Dedifferentiated amniotic fluid mesenchymal stem cell (primary cell): ENCODE measurements at regions not wholly inside any gene's neighbourhood (a gene's known extent, or its start where the extent isn't known, plus 50 kb on each side); places are given as distances from the start of the nearest gene placed in this dataset.

Experiments
- DNase-seq: peaks from one replicate; pipeline ENCODE4 v3.0.0-alpha.2; 2016; ENCODE audit errors: extremely low spot score

DNA sequence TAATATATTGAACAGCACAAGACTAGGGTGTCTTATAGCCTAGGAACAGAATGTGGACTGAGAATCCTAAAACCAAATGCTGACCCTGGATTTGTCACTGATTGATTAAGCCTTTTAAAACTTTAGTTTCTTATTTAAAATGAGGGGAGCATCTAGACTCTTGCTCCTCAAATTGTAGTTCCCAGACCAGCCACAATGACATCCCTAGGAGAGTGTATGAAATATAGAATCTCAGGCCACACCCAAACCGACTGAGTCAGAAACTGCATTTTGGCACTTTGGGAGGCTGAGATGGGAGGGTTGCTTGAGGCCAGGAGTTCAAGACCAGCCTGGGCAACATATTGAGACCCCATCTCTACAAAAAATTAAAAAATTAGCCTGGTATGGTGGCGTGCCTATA is 287.8 kb upstream of the UMPS start:
- DNase-seq = no peak

DNA sequence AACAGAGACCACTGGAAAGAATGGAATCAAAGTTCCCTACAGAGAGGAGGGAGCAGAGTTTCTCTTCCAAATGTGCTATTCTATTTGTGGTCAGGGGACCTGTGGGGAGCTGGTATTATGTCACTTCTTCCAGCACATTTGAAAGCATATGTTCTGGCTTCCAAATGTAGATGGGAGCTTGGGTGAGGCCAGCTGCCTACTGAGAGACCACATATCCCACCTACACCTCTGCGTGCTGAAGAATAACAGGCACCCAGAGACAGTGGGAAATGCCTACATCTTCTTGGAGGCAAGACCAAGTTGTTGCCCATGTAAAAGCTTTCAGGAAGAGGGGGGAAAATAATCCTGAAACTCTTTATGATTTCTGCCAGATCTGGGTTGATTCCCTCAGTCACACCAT is 286.8 kb upstream of the UMPS start:
- DNase-seq = no peak

DNA sequence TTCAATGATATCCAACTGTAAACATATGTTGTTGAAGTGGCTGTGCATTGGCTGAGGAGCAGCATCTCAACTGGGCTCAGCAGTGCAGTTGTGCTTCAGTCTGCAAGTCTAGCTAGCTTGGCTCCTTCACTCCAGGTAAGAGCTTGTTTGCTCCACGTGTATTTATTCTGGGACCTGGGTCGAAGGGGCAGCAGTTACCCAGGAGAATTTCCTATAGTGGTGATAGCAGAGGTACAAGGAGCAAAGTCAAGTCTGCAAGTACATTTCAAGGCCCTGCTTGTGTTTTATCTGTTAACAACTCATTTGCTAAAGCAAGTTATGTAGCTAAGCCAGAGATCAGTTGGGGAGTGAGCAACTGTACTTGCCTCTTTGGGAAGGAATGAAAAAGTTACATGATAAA is 286.2 kb upstream of the UMPS start:
- DNase-seq = no peak

DNA sequence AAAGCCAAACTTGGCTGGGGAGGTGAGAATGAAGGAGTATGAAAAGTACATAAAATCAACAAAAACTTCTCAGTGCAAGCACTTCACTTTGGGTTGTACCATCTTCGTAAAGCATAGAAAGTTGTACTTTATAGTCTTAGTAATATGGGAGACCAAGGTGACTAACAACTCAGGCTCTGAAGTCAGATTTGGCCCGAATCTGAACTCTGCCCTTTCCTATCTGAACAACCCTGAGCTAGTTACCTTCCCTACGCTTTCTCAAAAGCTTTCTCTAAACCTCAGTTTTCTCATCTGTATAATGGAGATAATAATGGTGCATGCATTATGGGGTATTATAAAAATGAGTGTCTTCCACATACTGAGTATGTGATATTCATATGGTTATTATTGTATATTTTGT is 285.4 kb upstream of the UMPS start:
- no peak for DNase-seq

DNA sequence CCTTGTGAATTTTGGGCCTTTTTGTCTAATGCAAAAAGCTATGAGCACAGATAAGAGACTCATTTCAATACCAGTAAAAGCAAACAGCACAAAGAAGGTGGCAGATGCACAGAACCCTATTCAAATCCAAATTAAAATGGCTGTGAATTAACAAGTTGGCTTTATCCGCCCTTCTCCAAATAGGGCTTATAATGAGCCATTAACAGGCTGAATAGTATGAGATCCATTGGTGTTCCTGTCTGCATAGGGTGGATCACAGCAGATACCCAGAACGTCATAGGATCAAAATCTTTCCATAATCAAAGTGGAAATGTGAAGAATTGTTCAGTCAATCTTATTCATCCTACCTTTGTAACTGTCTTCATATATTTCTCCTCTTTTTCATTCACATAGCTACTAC is 282.4 kb upstream of the UMPS start:
- DNase-seq = no peak

DNA sequence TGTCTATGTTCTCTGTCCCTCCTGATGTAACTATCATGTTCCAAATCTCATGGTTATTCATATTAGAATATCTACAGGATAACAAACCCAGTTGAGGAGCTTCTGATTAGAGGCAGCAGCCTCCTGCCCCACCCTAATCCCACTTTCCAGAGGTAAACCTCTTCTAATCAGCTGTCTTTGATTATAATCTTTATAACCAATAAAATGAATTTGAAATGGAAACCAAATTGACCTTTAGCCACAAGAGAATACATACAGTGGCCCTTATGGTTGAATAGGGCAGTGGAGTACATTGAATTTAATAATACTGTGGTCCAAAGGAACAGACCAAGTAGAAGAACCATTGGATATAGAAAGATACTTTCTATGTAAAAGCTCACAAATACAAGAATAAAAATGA is 281.3 kb upstream of the UMPS start:
- no peak for DNase-seq

DNA sequence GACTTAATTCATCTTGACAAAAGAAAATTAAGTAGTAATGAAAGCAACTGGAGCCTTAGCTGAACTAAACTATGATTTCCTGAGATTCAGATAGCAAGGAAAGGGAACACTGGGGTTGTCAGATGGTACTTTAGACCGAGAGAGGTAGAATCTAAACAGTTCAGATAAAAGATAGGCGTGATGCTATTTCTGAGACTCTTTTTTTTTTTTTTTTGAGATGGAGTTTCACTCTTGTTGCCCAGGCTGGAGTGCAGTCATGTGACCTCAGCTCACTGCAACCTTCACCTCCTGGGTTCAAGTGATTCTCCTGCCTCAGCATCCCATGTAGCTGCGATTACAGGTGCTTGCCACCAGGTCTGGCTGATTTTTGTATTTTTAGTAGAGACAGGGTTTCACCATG is 279.9 kb upstream of the UMPS start:
- no peak for DNase-seq

DNA sequence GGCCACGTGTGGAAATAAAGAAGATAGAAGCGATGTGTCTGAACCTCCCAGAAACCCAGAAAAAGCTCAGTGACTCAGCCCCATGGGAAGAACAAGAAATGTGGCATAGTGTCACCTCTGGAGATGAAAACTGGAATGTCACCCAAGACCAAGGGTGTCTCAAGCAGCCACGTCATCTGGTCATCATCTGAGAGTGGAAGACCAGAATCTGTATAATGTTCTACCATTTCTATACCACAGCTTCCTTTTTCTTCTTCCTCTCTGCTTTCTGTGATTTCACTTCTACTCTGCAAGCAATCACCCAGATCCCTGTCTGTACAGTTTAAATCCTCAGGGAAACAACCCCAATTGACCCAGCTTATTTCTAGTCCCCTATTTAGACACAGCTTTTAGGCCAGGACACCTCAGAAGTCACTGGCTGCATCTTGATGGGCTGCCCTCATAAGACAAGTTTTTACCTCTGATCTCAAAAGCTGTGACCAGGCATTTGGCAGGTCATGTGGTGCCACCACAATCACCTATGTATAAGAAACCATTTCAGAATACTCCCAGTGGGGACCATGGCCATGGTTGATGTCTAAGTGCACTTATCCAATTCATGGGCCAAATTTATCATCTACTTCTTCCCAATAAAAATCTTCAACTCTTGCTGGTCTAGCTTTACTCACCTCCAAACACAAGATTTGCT is 278.5 kb upstream of the UMPS start:
- no peak for DNase-seq

DNA sequence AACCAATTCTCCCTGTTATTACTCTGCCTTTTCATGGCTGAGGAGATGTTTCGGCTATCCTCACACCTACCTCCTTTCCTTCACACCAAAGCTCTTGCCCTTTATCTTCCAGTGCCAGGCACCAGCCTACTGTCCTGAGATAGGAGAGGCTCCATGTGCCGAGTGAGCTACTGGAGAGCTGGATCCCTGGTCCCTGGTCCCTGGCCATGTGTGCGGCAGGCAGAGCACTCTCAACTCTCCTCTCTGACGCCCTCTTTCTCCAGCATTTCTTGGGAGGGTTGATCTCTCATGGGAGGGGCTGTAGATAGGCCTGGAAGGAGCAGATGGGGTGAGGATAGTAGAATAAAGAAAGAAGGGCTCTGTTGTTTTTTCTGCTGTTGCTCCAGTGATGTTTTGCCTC is 277.1 kb upstream of the UMPS start:
- no peak for DNase-seq

DNA sequence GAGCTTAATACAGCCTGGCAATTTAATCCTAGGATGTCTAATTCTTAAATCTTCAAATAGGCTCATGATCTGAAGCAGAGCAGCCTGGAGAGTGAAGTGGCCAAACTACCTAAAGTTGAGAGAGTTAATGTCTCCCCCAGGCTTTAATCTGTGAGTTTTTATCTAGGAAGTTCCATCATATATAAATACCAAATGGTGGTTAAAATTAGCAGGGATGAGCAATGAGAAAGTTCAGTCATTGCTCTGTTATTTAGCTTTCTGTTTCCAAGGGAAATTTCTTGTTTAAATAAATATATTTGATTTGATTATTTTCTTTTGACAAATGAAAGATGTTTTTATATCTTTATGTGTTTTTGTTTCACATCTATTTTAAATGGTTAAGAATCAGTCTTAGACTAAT is 274.4 kb upstream of the UMPS start:
- no peak for DNase-seq

DNA sequence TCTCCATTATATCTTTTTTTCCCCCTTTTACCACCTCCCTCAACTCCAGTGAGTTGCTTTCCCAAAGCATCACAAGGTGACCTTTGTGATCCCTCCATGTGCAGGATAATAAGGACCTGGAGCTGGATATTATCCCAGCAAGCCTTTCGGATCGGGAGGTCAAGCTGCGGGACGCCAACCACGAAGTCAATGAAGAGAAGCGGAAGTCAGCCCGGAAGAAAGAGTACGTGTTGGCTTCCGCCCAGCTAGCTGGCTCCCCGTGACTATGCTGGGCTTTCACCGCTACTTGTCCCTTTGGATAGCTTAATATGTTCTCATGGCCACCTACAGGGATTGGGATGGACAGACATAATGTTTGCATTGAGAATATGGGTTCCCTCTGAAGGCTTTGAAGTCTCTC is 273.7 kb upstream of the UMPS start:
- no peak for DNase-seq

DNA sequence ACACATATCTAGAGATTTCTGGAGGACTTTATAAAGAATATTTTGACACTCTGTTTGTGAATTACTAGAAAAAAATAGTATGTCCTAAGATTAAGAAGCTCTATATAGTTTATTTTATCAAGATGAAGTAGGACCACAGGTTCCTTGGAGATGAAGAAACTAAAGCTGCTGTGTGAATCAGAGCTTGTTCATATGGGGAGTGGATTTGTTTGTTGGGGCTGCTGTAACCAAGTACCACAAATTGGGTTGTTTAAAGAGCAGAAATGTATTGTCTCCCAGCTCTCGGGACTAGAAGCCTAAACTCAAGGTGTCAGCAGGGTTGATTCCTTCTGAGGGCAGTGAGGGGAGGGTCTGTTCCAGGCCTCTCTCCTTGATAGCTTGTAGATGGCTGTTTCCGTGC is 270.6 kb upstream of the UMPS start:
- DNase-seq = no peak

DNA sequence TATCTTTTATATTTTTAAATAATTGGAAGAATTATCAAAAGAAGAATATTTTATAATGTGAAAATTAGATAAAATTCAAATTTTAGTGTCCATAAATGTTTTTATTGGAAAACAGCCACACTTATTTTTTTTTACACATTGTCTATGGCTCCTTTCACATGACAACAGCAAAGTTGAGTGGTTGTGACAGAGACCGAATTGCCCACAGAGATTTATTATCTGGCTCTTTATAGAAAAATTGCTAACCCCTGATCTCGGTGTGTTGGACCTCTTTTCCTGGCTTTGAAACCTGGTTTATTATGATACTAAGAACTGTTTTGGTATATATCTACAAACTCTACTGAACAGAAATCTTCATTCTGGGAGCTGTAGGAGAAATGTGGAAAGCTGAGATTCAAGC is 269.1 kb upstream of the UMPS start:
- DNase-seq = no peak

DNA sequence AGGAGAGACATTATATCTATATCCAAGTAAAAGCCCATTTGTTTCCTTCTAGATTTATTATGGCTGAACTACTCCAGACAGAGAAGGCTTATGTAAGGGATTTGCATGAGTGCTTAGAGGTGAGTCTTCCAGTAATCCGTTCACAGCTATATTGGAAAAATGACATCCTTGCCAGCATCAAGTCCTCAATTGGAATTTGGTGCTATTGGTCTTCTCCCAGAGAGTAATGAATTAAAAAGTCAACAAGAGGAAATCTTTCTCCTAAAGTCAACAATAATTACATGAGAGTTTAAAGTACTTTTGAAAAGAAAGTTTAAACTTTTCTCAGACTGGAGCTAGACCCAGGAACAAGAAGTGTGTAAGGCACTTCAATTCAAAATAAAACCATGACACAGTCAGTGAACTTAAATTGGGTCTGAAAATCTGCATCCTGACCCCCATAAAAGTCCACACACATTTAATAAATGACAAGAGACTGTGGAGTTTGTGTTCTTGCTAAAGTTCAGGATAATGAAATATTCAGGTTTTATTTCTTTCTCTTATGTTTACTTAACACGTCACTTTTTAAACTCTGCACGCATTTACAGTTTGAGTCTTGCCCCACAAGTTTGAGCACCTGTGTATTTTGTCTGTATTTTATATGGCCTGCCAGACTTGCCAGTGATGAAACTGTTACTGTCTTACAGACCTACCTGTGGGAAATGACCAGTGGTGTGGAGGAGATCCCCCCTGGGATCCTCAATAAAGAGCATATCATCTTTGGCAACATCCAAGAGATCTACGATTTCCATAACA is 268.2 kb upstream of the UMPS start:
- DNase-seq = no peak

DNA sequence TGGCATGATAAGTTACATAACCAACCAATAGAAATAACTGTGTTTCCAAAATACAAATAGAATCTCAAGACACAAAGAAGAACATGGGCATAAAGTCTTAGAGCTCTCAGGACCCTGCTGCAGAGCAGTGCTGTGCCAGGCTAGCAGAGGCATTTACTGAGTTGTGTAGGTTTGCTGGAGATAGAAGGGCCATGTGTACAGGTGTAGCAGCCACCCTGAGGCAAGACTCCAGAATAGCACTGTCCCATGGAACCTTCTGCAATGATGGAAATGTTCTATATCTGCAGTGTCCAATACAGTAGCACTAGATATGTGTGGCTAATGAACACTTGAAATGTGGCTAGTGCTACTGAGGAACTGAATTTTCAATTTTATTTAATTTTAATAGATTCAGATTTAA is 267.0 kb upstream of the UMPS start:
- DNase-seq = no peak

DNA sequence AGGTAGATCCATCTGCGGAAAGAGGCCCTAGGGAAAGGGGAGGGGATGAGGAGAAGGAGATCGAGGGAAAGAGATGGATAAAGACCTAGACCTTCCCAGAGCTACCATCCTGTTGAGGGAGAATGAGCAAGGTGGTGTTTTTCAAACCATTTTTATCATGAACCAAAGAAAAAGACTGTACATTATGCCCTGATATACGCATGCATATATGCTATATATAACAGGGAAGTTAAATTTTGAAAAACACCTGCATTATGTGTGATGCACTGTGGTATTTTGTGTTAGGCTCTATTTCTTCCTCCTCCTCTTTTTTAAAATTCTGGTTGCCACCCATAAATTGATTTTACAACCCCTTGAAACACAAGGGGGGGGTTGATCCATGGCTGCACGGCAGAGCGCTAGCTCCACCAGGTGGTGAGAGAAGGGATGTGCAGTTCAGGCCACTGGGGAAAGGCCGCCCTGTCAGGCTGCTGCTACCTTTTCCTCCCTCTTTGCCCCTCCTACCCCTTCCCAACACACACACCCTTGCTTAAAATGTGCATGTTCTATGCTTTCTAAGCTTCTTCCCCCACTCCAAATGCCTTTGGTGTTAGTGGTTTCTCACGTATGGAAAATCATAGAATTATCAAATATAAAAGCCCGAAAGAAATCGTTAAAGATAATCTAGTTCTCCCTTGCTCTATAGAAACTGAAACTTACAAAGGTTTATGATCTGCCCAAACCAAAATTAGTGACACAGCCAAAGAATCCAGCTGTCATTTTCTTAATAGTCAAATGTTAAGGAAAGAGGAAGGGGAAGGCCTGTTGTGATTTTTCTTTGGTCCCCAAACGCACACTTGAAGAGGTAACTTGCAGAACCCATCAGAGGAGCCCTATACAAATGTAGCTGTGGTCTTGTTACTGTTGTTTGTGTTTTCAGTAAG is 262.0 kb upstream of the UMPS start:
- peak; percentile 23 for DNase-seq

DNA sequence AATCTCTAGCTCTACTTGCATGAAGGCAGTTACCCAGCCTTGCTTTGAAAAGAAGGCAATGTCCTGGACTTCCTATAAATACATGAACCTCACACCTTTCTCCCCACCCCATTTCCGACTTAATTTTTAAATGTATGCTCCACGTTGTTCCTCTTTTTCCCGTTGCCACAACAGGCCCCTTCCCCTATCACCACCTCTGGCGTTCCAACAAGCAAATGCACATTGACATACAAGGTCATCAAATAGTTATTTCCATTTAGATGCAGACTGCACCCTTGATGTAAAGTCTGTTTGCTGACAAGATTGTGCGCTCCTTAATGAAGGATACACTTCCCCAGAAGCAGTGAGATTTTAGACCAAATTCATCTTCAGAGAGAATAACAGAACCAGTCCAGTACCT is 260.7 kb upstream of the UMPS start:
- no peak for DNase-seq

DNA sequence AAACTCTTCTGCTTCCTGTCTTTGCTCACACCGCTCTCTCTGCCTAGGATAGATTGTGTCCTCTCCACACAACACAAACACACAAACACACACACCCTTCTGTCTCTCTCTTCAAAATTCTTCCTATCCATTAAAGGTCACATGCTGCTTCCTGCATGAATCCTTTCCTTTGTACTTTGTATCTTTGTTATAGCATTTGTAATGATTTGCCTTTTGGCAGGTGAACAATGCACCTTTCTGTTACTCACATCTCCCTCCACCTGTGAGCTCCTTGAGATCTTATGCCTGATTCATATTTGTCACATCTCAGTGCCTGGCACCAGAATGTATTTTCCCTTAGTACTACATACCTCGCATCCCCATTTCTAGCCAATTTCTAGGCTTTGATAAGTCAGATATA is 251.4 kb upstream of the UMPS start:
- DNase-seq = no peak

DNA sequence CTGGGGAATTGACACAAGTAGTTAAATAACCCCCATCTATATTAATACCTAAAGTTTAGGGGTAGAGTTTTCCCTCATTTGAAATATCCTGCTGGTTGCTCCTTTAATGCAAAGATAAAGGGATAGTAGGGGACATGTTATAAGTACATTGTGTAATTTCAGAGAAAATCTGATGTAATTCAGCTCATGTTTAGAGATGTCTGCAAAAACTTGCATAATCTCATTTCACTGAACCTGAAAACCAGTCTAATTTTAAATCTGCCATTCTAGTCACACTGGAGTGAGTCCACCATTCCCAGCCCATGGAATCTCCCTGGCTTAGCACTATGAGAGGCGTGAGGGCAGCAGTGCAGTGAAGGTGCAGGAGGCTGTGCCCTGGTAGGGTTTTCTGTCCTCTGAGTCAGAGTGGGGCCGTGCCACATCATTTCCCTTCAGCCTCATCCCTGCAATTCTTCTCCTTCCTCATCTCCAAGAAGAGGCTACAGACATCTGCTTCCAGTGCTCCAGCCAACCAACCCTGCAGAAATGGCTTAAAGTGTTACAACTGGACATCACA is 246.3 kb upstream of the UMPS start:
- no peak for DNase-seq

DNA sequence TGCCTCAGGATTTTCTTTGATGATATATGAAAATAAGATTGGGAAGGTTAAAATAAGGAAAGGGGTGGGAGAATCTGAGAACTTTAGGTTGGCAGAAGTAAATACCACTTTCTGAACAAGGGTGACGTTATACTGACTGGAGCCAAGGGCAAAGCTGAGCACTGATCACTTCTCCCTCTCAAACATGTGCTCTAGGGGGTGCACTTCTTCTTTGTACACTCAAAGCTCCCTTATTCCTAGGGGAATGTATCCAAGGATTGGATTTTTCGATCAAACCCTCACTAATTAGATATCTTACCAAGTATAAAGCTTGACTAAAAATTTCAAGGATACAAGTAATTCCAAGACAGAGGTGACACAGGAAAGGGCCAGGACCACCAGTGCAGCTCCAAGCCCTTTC is 243.9 kb upstream of the UMPS start:
- DNase-seq = no peak

DNA sequence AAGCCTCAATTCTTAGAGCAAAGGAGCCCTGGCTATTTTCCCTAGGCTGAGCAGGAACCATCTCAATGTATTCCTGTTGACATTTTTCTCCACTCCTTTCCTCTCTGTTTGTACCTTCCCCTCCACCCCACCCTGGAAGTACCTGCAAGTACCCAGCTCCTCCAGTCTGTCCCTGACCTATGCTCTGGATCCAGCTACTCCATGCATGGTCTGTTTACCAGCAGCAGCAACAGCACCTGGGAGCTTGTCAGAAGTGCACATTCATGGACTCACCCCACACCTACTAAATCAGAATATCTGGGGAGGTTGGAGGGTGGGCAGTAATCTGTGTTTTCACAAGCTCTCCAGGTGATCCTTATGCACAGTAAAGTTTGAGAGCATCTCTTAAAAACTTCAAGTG is 240.7 kb upstream of the UMPS start:
- no peak for DNase-seq

DNA sequence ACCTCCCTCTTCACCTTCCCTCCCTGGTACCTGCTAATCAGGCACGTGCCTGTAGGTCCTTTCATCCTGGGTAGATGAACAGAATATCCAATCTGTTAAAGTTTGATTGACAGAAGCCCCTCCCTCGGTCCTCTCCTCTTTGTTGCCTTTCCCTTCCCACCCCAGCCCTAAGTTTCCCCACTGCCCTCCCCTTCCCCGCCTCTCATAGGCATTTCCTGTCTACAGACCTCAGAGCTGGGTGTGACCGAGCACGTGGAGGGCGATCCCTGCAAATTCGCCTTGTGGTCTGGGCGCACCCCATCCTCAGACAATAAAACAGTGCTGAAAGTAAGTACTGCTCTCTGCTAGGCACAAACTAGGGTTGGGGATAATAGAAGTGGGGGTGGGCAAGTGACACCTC is 239.2 kb upstream of the UMPS start:
- no peak for DNase-seq
